KMS-11 (cell line): ENCODE measurements at regions not wholly inside any gene's neighbourhood (a gene's known extent, or its start where the extent isn't known, plus 50 kb on each side); places are given as distances from the start of the nearest gene placed in this dataset.

Experiments
- H2AFZ ChIP-seq: fragments of 200-600 bp; sonication (generic); 2 replicates; pipeline ENCODE4 v1.6.1; 2016; ENCODE audit warnings: antibody characterized with exemption, mixed run types, low read depth
- H3K27ac ChIP-seq: fragments of 200-600 bp; sonication (generic); 2 replicates; pipeline ENCODE4 v1.6.1; 2016; ENCODE audit warnings: mild to moderate bottlenecking, mixed run types
- H3K27me3 ChIP-seq: fragments of 200-600 bp; sonication (generic); 2 replicates; pipeline ENCODE4 v1.6.1; 2017; ENCODE audit warnings: mild to moderate bottlenecking, low read depth, mixed run types, moderate library complexity; ENCODE audit not compliant: insufficient read depth
- H3K36me3 ChIP-seq: fragments of 200-600 bp; sonication (generic); 2 replicates; pipeline ENCODE4 v1.6.1; 2017; ENCODE audit warnings: mild to moderate bottlenecking, mixed run types; ENCODE audit not compliant: insufficient read depth
- H3K4me1 ChIP-seq: fragments of 200-600 bp; sonication (generic); 2 replicates; pipeline ENCODE4 v1.6.1; 2016; ENCODE audit warnings: mild to moderate bottlenecking, low read depth, mixed run types; ENCODE audit not compliant: poor library complexity, severe bottlenecking
- H3K4me2 ChIP-seq: fragments of 200-600 bp; sonication (generic); 2 replicates; pipeline ENCODE4 v1.7.0; 2016; ENCODE audit warnings: mild to moderate bottlenecking, mixed run types
- H3K4me3 ChIP-seq: fragments of 200-600 bp; sonication (generic); IDR thresholded peaks from 2 replicates; pipeline ENCODE4 v1.6.1; 2017; ENCODE audit warnings: low read depth, low read length, mixed read lengths; ENCODE audit not compliant: insufficient read depth
- H3K79me2 ChIP-seq: fragments of 200-600 bp; sonication (generic); 2 replicates; pipeline ENCODE4 v1.6.1; 2016; ENCODE audit warnings: low read depth, mixed run types; ENCODE audit not compliant: insufficient read depth
- H3K9ac ChIP-seq: fragments of 200-600 bp; sonication (generic); 2 replicates; pipeline ENCODE4 v1.6.1; 2016; ENCODE audit warnings: mild to moderate bottlenecking, mixed run types
- H4K20me1 ChIP-seq: fragments of 200-600 bp; sonication (generic); 2 replicates; pipeline ENCODE4 v1.6.1; 2016; ENCODE audit warnings: mild to moderate bottlenecking, mixed run types; ENCODE audit not compliant: insufficient read depth
- CTCF ChIP-seq: fragments of 200-600 bp; sonication (generic); conservative IDR thresholded peaks from 2 replicates; pipeline ENCODE4 v1.6.1; 2017; ENCODE audit warnings: low read depth, mild to moderate bottlenecking, antibody characterized with exemption, low read length, moderate library complexity, mixed read lengths

- Histone ChIP-seq H4K20me1 (no peaks in the 10 kb centered on the region), H3K9ac (no peak overlapping the region), H3K27ac (no peak overlapping the region), H3K27me3 (no peaks in the 10 kb centered on the region), H3K36me3 (no peaks in the 10 kb centered on the region), H3K4me2 (no peak overlapping the region), H2AFZ (no peak overlapping the region), H3K79me2 (no peaks in the 10 kb centered on the region), H3K4me3 (no peak overlapping the region), H3K4me1 (no peaks in the 10 kb centered on the region)
- TF ChIP-seq CTCF: no peak
These were observed 632.8 kb upstream of the RAG2 start for GRCh38 chr11:37230865-37231264.

GRCh38 chr11:37223962-37224361 is 625.9 kb upstream of the RAG2 start:
- Histone ChIP-seq H3K4me2 (no peak overlapping the region), H3K79me2 (no peaks in the 10 kb centered on the region), H4K20me1 (no peaks in the 10 kb centered on the region), H3K9ac (no peak overlapping the region), H3K27me3 (no peaks in the 10 kb centered on the region), H3K4me3 (no peak overlapping the region), H2AFZ (no peak overlapping the region), H3K4me1 (no peaks in the 10 kb centered on the region), H3K27ac (no peak overlapping the region), H3K36me3 (no peaks in the 10 kb centered on the region)
- no peak for TF ChIP-seq CTCF

GRCh38 chr11:37203006-37203405 is 605.0 kb upstream of the RAG2 start:
- Histone ChIP-seq H3K79me2 (no peaks in the 10 kb centered on the region), H3K27me3 (no peaks in the 10 kb centered on the region), H3K4me3 (no peak overlapping the region), H3K4me1 (no peaks in the 10 kb centered on the region), H2AFZ (no peak overlapping the region), H3K9ac (no peak overlapping the region), H3K27ac (no peak overlapping the region), H3K4me2 (no peak overlapping the region), H4K20me1 (no peaks in the 10 kb centered on the region), H3K36me3 (no peaks in the 10 kb centered on the region)
- no peak for TF ChIP-seq CTCF

- no peak overlapping the region for H2AFZ ChIP-seq
- H3K27me3 ChIP-seq: no peaks in the 10 kb centered on the region
- no peak for TF ChIP-seq CTCF
- H3K4me1 ChIP-seq: no peaks in the 10 kb centered on the region
- no peaks in the 10 kb centered on the region for H4K20me1 ChIP-seq
- H3K36me3 ChIP-seq: no peaks in the 10 kb centered on the region
- no peak overlapping the region for H3K4me3 ChIP-seq
- H3K9ac ChIP-seq: no peak overlapping the region
- H3K79me2 ChIP-seq: no peaks in the 10 kb centered on the region
- H3K4me2 ChIP-seq: no peak overlapping the region
- H3K27ac ChIP-seq: no peak overlapping the region
These were observed 601.0 kb upstream of the RAG2 start for GRCh38 chr11:37199082-37199481.

GRCh38 chr11:37184326-37184725 is 586.3 kb upstream of the RAG2 start:
- TF ChIP-seq CTCF: no peak
- Histone ChIP-seq H3K9ac (no peak overlapping the region), H3K4me1 (no peaks in the 10 kb centered on the region), H3K4me2 (no peak overlapping the region), H2AFZ (no peak overlapping the region), H3K79me2 (no peaks in the 10 kb centered on the region), H3K4me3 (no peak overlapping the region), H4K20me1 (no peaks in the 10 kb centered on the region), H3K27me3 (no peaks in the 10 kb centered on the region), H3K36me3 (no peaks in the 10 kb centered on the region), H3K27ac (no peak overlapping the region)
